ENCODE measurements at regions not wholly inside any gene's neighbourhood (a gene's known extent, or its start where the extent isn't known, plus 50 kb on each side); places are given as distances from the start of the nearest gene placed in this dataset.

DNA sequence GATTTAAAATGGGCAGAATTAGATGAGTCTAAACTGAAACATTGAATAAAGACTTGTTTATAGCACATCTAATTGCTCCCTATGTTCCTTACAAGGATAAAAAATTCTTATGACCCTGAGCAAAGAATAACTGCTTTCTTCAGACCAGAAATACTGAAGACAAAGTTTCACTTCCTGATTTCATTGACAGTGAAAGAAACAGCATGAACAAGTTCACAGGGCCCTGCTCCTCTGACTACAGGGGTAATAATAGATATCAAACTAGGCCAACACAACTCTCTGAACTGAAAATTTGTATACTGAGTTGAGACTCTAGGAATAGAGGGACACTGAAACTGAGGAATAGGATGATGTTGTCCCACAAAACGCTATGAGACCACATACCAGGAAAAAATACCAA is 1383.3 kb upstream of the CDH2 start:
- no peak for DNase-seq (ENCODE audit: low read depth in 1 of 2, low spot score in 1 of 2)
- H3K27ac ChIP-seq (replicated peaks), result no peak overlapping the region
- H3K4me3 ChIP-seq (replicated peaks; ENCODE audit: insufficient read depth, low read length), result no peak overlapping the region
- TF ChIP-seq SPI1 (IDR thresholded peaks at IDR 0.05; ENCODE audit: borderline replicate concordance, low read depth), result peak; percentile 30
- no peak for TF ChIP-seq GABPA (IDR thresholded peaks at IDR 0.05; ENCODE audit: low read depth)
- no peaks in the 10 kb centered on the region for H3K27me3 ChIP-seq (ENCODE audit: insufficient read depth, poor library complexity, severe bottlenecking)

DNA sequence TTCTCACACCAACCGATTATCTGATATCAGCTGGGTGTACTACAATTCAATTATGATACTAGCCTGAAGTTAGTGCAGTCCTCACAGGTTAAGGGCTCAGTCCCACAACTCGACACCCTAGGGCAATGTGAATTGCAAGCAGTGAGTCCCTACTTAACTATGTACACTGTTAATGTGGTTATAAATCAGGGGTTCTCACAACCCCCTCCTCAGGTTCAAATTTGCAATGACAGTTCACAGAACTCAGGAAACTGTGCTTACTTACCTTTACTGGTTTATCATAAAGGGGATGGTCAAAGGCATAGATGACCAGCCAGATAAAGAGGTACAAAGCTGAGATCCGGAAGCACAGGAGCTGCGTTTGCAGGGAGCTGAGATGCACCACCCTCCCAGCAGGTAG is 1379.1 kb upstream of the CDH2 start:
- Histone ChIP-seq H3K27ac (replicated peaks) (no peak overlapping the region), H3K27me3 (ENCODE audit: insufficient read depth, poor library complexity, severe bottlenecking) (no peaks in the 10 kb centered on the region), H3K4me3 (replicated peaks; ENCODE audit: insufficient read depth, low read length) (no peak overlapping the region)
- DNase-seq (ENCODE audit: low read depth in 1 of 2, low spot score in 1 of 2), result no peak
- no peak for TF ChIP-seq REST (IDR thresholded peaks at IDR 0.05; ENCODE audit: insufficient replicate concordance, low read depth)
- TF ChIP-seq GABPA (IDR thresholded peaks at IDR 0.05; ENCODE audit: low read depth), result no peak
- no peak for TF ChIP-seq POLR2AphosphoS5 (IDR thresholded peaks at IDR 0.05; ENCODE audit: low read depth)
- TF ChIP-seq, protein P1, sequence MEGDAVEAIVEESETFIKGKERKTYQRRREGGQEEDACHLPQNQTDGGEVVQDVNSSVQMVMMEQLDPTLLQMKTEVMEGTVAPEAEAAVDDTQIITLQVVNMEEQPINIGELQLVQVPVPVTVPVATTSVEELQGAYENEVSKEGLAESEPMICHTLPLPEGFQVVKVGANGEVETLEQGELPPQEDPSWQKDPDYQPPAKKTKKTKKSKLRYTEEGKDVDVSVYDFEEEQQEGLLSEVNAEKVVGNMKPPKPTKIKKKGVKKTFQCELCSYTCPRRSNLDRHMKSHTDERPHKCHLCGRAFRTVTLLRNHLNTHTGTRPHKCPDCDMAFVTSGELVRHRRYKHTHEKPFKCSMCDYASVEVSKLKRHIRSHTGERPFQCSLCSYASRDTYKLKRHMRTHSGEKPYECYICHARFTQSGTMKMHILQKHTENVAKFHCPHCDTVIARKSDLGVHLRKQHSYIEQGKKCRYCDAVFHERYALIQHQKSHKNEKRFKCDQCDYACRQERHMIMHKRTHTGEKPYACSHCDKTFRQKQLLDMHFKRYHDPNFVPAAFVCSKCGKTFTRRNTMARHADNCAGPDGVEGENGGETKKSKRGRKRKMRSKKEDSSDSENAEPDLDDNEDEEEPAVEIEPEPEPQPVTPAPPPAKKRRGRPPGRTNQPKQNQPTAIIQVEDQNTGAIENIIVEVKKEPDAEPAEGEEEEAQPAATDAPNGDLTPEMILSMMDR (IDR thresholded peaks at IDR 0.05; ENCODE audit: insufficient read depth, low read length), result no peak
- TF ChIP-seq SPI1 (IDR thresholded peaks at IDR 0.05; ENCODE audit: borderline replicate concordance, low read depth), result no peak

- no peak overlapping the region for H3K4me3 ChIP-seq (replicated peaks; ENCODE audit: insufficient read depth, low read length)
- DNase-seq (ENCODE audit: low read depth in 1 of 2, low spot score in 1 of 2), result no peak
- TF ChIP-seq POLR2AphosphoS5 (IDR thresholded peaks at IDR 0.05; ENCODE audit: low read depth) (no peak), REST (IDR thresholded peaks at IDR 0.05; ENCODE audit: insufficient replicate concordance, low read depth) (no peak), GABPA (IDR thresholded peaks at IDR 0.05; ENCODE audit: low read depth) (no peak), SPI1 (IDR thresholded peaks at IDR 0.05; ENCODE audit: borderline replicate concordance, low read depth) (no peak)
- no peak overlapping the region for H3K27ac ChIP-seq (replicated peaks)
- no peaks in the 10 kb centered on the region for H3K27me3 ChIP-seq (ENCODE audit: insufficient read depth, poor library complexity, severe bottlenecking)
Measured at GRCh38 chr18:29549759-29550158, 1372.8 kb upstream of the CDH2 start.

- H3K27ac ChIP-seq (replicated peaks), result no peak overlapping the region
- DNase-seq (ENCODE audit: low read depth in 1 of 2, low spot score in 1 of 2), result no peak
- no peaks in the 10 kb centered on the region for H3K27me3 ChIP-seq (ENCODE audit: insufficient read depth, poor library complexity, severe bottlenecking)
- TF ChIP-seq, protein P1 (IDR thresholded peaks at IDR 0.05; ENCODE audit: insufficient read depth, low read length), result no peak
- TF ChIP-seq POLR2AphosphoS5 (IDR thresholded peaks at IDR 0.05; ENCODE audit: low read depth) (no peak), GABPA (IDR thresholded peaks at IDR 0.05; ENCODE audit: low read depth) (no peak), REST (IDR thresholded peaks at IDR 0.05; ENCODE audit: insufficient replicate concordance, low read depth) (no peak), SPI1 (IDR thresholded peaks at IDR 0.05; ENCODE audit: borderline replicate concordance, low read depth) (no peak)
- H3K4me3 ChIP-seq (replicated peaks; ENCODE audit: insufficient read depth, low read length), result no peak overlapping the region
Measured at GRCh38 chr18:29547626-29548025, 1370.7 kb upstream of the CDH2 start.
